ENCODE measurements at regions not wholly inside any gene's neighbourhood (a gene's known extent, or its start where the extent isn't known, plus 50 kb on each side); places are given as distances from the start of the nearest gene placed in this dataset.

GRCh38 chr1:243912347-243912746, 62.3 kb upstream of the AKT3 start:
- 75% methylated on average over 2 of the region's 2 CpGs for WGBS
- H3K36me3 ChIP-seq = no peaks in the 10 kb centered on the region
- no peak for DNase-seq (ENCODE audit: low spot score)
- H3K4me3 ChIP-seq = no peak overlapping the region
- TF ChIP-seq POLR2AphosphoS5 (IDR thresholded peaks at IDR 0.05) (no peak), POLR2A (IDR thresholded peaks at IDR 0.05) (no peak)
- H3K9me3 ChIP-seq = no peaks in the 10 kb centered on the region
- no peaks in the 10 kb centered on the region for H3K27me3 ChIP-seq (replicated peaks; ENCODE audit: insufficient read depth)
- no peaks in the 10 kb centered on the region for H3K4me1 ChIP-seq (replicated peaks)
- no peak overlapping the region for H3K27ac ChIP-seq
- intact Hi-C loops (cut with DNase I) = no loop called here

DNA sequence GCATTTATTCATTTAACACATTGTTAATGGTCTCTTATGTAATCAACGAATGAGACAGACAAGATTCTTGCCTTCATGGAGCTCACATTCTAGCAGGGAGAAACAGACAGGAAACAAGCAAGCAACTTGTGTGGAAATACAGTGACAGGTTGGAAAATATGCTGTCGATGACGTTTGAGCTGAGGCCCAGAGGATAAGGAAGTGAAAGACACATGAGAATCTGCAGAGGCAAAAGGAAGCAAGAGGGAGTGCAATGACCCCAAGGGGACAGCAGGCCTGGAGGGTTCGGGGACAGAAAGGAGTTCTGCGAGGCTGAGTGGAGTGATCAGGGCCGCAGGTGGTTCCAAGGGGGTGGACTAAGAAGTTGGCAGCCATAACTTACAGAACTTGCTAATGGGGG, 60.6 kb upstream of the AKT3 start:
- intact Hi-C loops (cut with DNase I) = no loop called here
- H3K27ac ChIP-seq = no peak overlapping the region
- no peak for TF ChIP-seq CTCF (IDR thresholded peaks at IDR 0.05)
- TF ChIP-seq POLR2A (IDR thresholded peaks at IDR 0.05) = no peak
- no peak for TF ChIP-seq POLR2AphosphoS5 (IDR thresholded peaks at IDR 0.05)
- WGBS = 83% methylated on average over 6 of the region's 6 CpGs
- no peaks in the 10 kb centered on the region for H3K4me1 ChIP-seq (replicated peaks)
- no peaks in the 10 kb centered on the region for H3K27me3 ChIP-seq (replicated peaks; ENCODE audit: insufficient read depth)
- no peaks in the 10 kb centered on the region for H3K9me3 ChIP-seq
- H3K4me3 ChIP-seq = no peak overlapping the region
- no peak for DNase-seq (ENCODE audit: low spot score)
- H3K36me3 ChIP-seq = no peaks in the 10 kb centered on the region

- TF ChIP-seq POLR2A (IDR thresholded peaks at IDR 0.05) = no peak
- no peak for TF ChIP-seq CTCF (IDR thresholded peaks at IDR 0.05)
- no peak for TF ChIP-seq POLR2AphosphoS5 (IDR thresholded peaks at IDR 0.05)
- 47% methylated on average over 4 of the region's 4 CpGs for WGBS
- no peaks in the 10 kb centered on the region for H3K9me3 ChIP-seq
- no peak overlapping the region for H3K27ac ChIP-seq
- DNase-seq (ENCODE audit: low spot score) = no peak
- H3K27me3 ChIP-seq (replicated peaks; ENCODE audit: insufficient read depth) = no peaks in the 10 kb centered on the region
- no peaks in the 10 kb centered on the region for H3K4me1 ChIP-seq (replicated peaks)
- intact Hi-C loops (cut with DNase I) = no loop called here
- no peaks in the 10 kb centered on the region for H3K36me3 ChIP-seq
- H3K4me3 ChIP-seq = no peak overlapping the region
Measured at GRCh38 chr1:243903895-243904294, 53.9 kb upstream of the AKT3 start.

DNA sequence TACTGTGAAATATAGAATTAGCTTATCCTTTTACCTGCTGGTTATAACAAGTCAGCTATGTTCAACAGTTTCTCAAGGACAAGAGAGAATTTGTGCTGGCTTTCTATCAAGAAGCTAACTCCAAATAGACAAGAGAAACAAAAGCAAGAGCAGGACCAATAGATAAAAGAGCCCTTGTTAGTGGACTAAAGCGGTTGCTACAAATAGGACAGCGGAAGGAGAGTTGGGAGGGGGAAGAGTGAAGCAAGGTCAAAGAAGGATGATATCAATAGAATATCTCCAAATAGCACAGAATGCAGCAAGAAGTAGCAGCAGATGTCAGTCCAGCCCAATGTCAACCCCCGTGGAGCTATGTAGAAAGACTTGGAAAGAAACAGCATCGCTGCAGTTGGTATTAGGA, 53.0 kb upstream of the AKT3 start:
- WGBS = 61% methylated on average over 4 of the region's 4 CpGs
- H3K36me3 ChIP-seq = no peaks in the 10 kb centered on the region
- no peaks in the 10 kb centered on the region for H3K27me3 ChIP-seq (replicated peaks; ENCODE audit: insufficient read depth)
- H3K27ac ChIP-seq = peak overlapping the region in 1 of 2 donors; percentile 52
- H3K4me3 ChIP-seq = no peak overlapping the region
- no peak for TF ChIP-seq CTCF (IDR thresholded peaks at IDR 0.05)
- no peak for TF ChIP-seq POLR2A (IDR thresholded peaks at IDR 0.05)
- no peak for TF ChIP-seq POLR2AphosphoS5 (IDR thresholded peaks at IDR 0.05)
- no peaks in the 10 kb centered on the region for H3K9me3 ChIP-seq
- no peaks in the 10 kb centered on the region for H3K4me1 ChIP-seq (replicated peaks)
- no peak for DNase-seq (ENCODE audit: low spot score)
- intact Hi-C loops (cut with DNase I) = no loop called here

GRCh38 chr1:243902100-243902499, 52.1 kb upstream of the AKT3 start:
- H3K4me3 ChIP-seq = no peak overlapping the region
- WGBS = 21% methylated on average over 2 of the region's 2 CpGs
- H3K27ac ChIP-seq = peak overlapping the region; percentile 31 to 52
- no peaks in the 10 kb centered on the region for H3K36me3 ChIP-seq
- no peaks in the 10 kb centered on the region for H3K9me3 ChIP-seq
- intact Hi-C loops (cut with DNase I) = no loop called here
- no peaks in the 10 kb centered on the region for H3K27me3 ChIP-seq (replicated peaks; ENCODE audit: insufficient read depth)
- no peak for DNase-seq (ENCODE audit: low spot score)
- no peaks in the 10 kb centered on the region for H3K4me1 ChIP-seq (replicated peaks)
- TF ChIP-seq POLR2A (IDR thresholded peaks at IDR 0.05) (no peak), POLR2AphosphoS5 (IDR thresholded peaks at IDR 0.05) (peak; percentile 59)
